HepG2 (cell line): ENCODE measurements at regions not wholly inside any gene's neighbourhood (a gene's known extent, or its start where the extent isn't known, plus 50 kb on each side); places are given as distances from the start of the nearest gene placed in this dataset.

Experiments
- ATAC-seq: fragments of 200-7000 bp; cut with Tn5 transposase; 3 replicates; pipeline ENCODE4 v1.9.1; 2020; ENCODE audit warnings: mild to moderate bottlenecking, moderate library complexity
- BruUV-seq: library from RNA; stranded (reverse); fragments of 400-500 nt; replicated peaks from 2 replicates; lab custom pipeline; 2021; lab: Mats Ljungman, UMichigan
- CTCF ChIA-PET: fragments of 300-600 bp; formaldehyde crosslinking; extraction: SDS; loops from one replicate; lab custom pipeline; 2021; ENCODE audit warnings: low total read pairs, inconsistent platforms, low intra/inter-chr PET ratio; lab: Yijun Ruan, JAX
- POLR2A ChIA-PET: fragments of 350-600 bp; sonication (Branson Sonifier 250); formaldehyde crosslinking; loops from one replicate; lab custom pipeline; 2020; ENCODE audit warnings: antibody characterized with exemption, inconsistent platforms; lab: Yijun Ruan, JAX
- DNase-seq: peaks from one replicate; pipeline ENCODE4 v3.0.0-alpha.2; 2015; ENCODE audit warnings: low spot score
- FAIRE-seq: peaks from 3 replicates; lab custom pipeline; 2011; peaks lifted over from hg19 to GRCh38; lab: Jason Lieb, UNC
- H2AFZ ChIP-seq: one replicate; pipeline ENCODE4 v1.6.1; 2011; ENCODE audit warnings: low read length, inconsistent platforms
- H3K27ac ChIP-seq: fragments of 300-600 bp; 3 replicates; pipeline ENCODE4 v1.8.0; 2011; ENCODE audit warnings: mixed run types, mild to moderate bottlenecking, mixed read lengths, low read length, inconsistent platforms; ENCODE audit not compliant: insufficient read depth; ENCODE audit errors: extremely low read length
- H3K27me3 ChIP-seq, 2 experiments: fragments of 200-600 bp in 1 of 2; 2 replicates in 1 of 2; 3 replicates in 1 of 2; pipeline versions ENCODE4 v1.6.0 to v1.8.0; 2011; ENCODE audit warnings: low read length in 2 of 2, mild to moderate bottlenecking in 2 of 2, moderate library complexity in 2 of 2, inconsistent platforms in 1 of 2; ENCODE audit not compliant: insufficient read depth in 2 of 2, control insufficient read depth in 1 of 2
- H3K36me3 ChIP-seq, 2 experiments: fragments of 200-600 bp in 1 of 2; replicated peaks in 1 of 2; 2 replicates in 1 of 2; 3 replicates in 1 of 2; pipeline versions ENCODE4 v1.5.1 to v1.8.0; 2011; ENCODE audit warnings: low read length in 2 of 2, inconsistent platforms in 1 of 2; ENCODE audit not compliant: insufficient read depth in 2 of 2, control insufficient read depth in 1 of 2
- H3K4me1 ChIP-seq: 2 replicates; pipeline ENCODE4 v1.5.1; 2012; ENCODE audit warnings: low read length, inconsistent platforms; ENCODE audit not compliant: insufficient read depth
- H3K4me2 ChIP-seq: 2 replicates; pipeline ENCODE4 v1.6.0; 2011; ENCODE audit warnings: low read depth, low read length, inconsistent platforms
- H3K4me3 ChIP-seq, 3 experiments: fragments of 200-600 bp in 1 of 3; sonication (generic), shearing (Covaris generic) in 1 of 3; replicated peaks in 1 of 3; 2 replicates each; pipeline ENCODE4 v1.5.1; 2011 to 2016; ENCODE audit warnings: low read length in 3 of 3, inconsistent platforms in 2 of 3, low read depth in 2 of 3, mild to moderate bottlenecking in 2 of 3, control low read depth in 1 of 3, mixed read lengths in 1 of 3; ENCODE audit not compliant: insufficient read depth in 1 of 3
- H3K79me2 ChIP-seq: one replicate; pipeline ENCODE4 v1.6.1; 2011; ENCODE audit warnings: low read length, inconsistent platforms; ENCODE audit not compliant: insufficient read depth
- H3K9ac ChIP-seq: 2 replicates; pipeline ENCODE4 v1.6.0; 2011; ENCODE audit warnings: mild to moderate bottlenecking, low read depth, low read length, inconsistent platforms; ENCODE audit not compliant: insufficient read depth
- H3K9me3 ChIP-seq: 2 replicates; pipeline ENCODE4 v1.5.1; 2012; ENCODE audit warnings: mild to moderate bottlenecking, low read length
- H4K20me1 ChIP-seq: 2 replicates; pipeline ENCODE4 v1.6.0; 2011; ENCODE audit warnings: inconsistent platforms, mild to moderate bottlenecking, low read length, moderate library complexity; ENCODE audit not compliant: insufficient read depth
- CENPT ChIP-seq: sonication (generic); formaldehyde crosslinking; IDR thresholded peaks from 2 replicates; pipeline ENCODE4 v1.8.0; 2022; ENCODE audit warnings: low read depth, mild to moderate bottlenecking, moderate library complexity, missing genetic modification reagents
- FOSL1 ChIP-seq: sonication (generic); formaldehyde crosslinking; IDR thresholded peaks from 2 replicates; pipeline ENCODE4 v1.9.0; 2021; ENCODE audit warnings: missing genetic modification reagents, borderline replicate concordance
- GATA4 ChIP-seq: sonication (generic); IDR thresholded peaks from 2 replicates; pipeline ENCODE4 v1.6.1; 2016; ENCODE audit warnings: antibody characterized with exemption, low read depth, borderline replicate concordance
- HNF4G ChIP-seq, 2 experiments: sonication (generic) in 1 of 2; formaldehyde crosslinking in 1 of 2; IDR thresholded peaks; 2 replicates each; pipeline versions ENCODE4 v1.4.0 to v1.6.1; 2011 to 2020; ENCODE audit warnings: borderline replicate concordance in 2 of 2, low read depth in 2 of 2, mild to moderate bottlenecking in 2 of 2, low read length in 1 of 2, missing genetic modification reagents in 1 of 2, moderate library complexity in 1 of 2
- HOXA3 ChIP-seq: sonication (generic); formaldehyde crosslinking; IDR thresholded peaks from 2 replicates; pipeline ENCODE4 v1.5.0; 2020; ENCODE audit warnings: missing genetic modification reagents
- REXO4 ChIP-seq: sonication (generic); formaldehyde crosslinking; IDR thresholded peaks from 2 replicates; pipeline ENCODE4 v1.8.0; 2022; ENCODE audit warnings: missing genetic modification reagents, mild to moderate bottlenecking, borderline replicate concordance
- STAT5B ChIP-seq: sonication (generic); formaldehyde crosslinking; IDR thresholded peaks from 2 replicates; pipeline ENCODE4 v1.4.0; 2020; ENCODE audit warnings: missing genetic modification reagents
- TSC22D2 ChIP-seq: sonication (generic); formaldehyde crosslinking; IDR thresholded peaks from 2 replicates; pipeline ENCODE4 v1.5.1; 2020; ENCODE audit warnings: missing genetic modification reagents, mild to moderate bottlenecking, borderline replicate concordance
- ZFX ChIP-seq: sonication (generic); formaldehyde crosslinking; IDR thresholded peaks from 2 replicates; pipeline ENCODE4 v1.4.0; 2020; ENCODE audit warnings: mild to moderate bottlenecking, low read depth, missing genetic modification reagents, moderate library complexity
- ZNF256 ChIP-seq: sonication (generic); formaldehyde crosslinking; conservative IDR thresholded peaks from 2 replicates; pipeline ENCODE4 v1.4.0; 2020; ENCODE audit warnings: missing genetic modification reagents
- ZNF329 ChIP-seq: sonication (generic); formaldehyde crosslinking; IDR thresholded peaks from 2 replicates; pipeline ENCODE4 v1.9.0; 2021; ENCODE audit warnings: low read depth, mild to moderate bottlenecking, missing genetic modification reagents
- ZNF350 ChIP-seq: sonication (generic); formaldehyde crosslinking; IDR thresholded peaks from 2 replicates; pipeline ENCODE4 v1.4.0; 2020; ENCODE audit warnings: mild to moderate bottlenecking, low read depth, missing genetic modification reagents, borderline replicate concordance
- ZNF605 ChIP-seq: sonication (generic); formaldehyde crosslinking; IDR thresholded peaks from 2 replicates; pipeline ENCODE4 v1.8.0; 2022; ENCODE audit warnings: mild to moderate bottlenecking, missing genetic modification reagents
- ZNF850 ChIP-seq: sonication (generic); formaldehyde crosslinking; conservative IDR thresholded peaks from 2 replicates; pipeline ENCODE4 v1.9.0; 2021; ENCODE audit warnings: mild to moderate bottlenecking, missing genetic modification reagents
- WGBS: methylation state at CpG from one replicate; pipeline ENCODE4 v1.1.6; 2017; ENCODE audit warnings: low lambda C conversion rate; 5-methylcytosine and 5-hydroxymethylcytosine counted together
- in situ Hi-C: cut with HindIII; loops from 2 replicates; pipeline ENCODE4 v1.10.0; 2017; ENCODE audit warnings: low pct_unique_long_range_greater_than_20kb; ENCODE audit not compliant: extremely low pct_ligation_motif_present
- intact Hi-C: fragments of 100-400 bp; cut with micrococcal nuclease; formaldehyde crosslinking; loops from one replicate; pipeline ENCODE4 v1.10.0; 2022; ENCODE audit not compliant: unreplicated experiment
- TF ChIP-seq, protein P1 (sequence below): sonication (generic); formaldehyde crosslinking; IDR thresholded peaks from 2 replicates; pipeline ENCODE4 v1.5.0; 2020; ENCODE audit warnings: mild to moderate bottlenecking, missing genetic modification reagents
- TF ChIP-seq, protein P2 (sequence below): sonication (generic); formaldehyde crosslinking; IDR thresholded peaks from 2 replicates; pipeline ENCODE4 v1.4.0; 2020; ENCODE audit warnings: low read depth, mild to moderate bottlenecking, missing genetic modification reagents
- TF ChIP-seq, protein P3 (sequence below): sonication (generic); formaldehyde crosslinking; IDR thresholded peaks from 2 replicates; pipeline ENCODE4 v1.4.0; 2020; ENCODE audit warnings: mild to moderate bottlenecking, missing genetic modification reagents

DNA sequence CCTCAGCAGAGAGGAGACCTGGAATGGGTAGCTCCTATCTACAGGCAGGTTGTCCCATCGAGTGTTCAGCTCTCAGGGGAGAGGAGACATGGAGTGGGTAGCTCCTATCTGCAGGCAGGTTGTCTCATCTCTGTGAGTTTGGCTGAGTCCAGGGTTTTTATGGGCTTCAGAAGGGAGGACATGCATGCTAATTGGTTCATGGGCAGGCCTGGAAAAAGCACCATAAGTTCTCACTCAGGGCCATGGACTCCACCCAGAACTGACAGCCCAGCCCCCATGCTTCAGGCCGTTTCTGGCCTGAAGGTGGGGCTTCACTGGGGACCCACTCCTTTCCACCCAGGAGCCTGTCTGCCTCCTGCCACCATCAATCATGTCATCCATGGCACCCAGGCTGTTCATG, 84.0 kb downstream of the CYB561 start:
- CTCF ChIA-PET: no interaction called here
- no peaks in the 10 kb centered on the region for H3K79me2 ChIP-seq
- no peaks in the 10 kb centered on the region for H3K9me3 ChIP-seq
- H4K20me1 ChIP-seq: no peaks in the 10 kb centered on the region
- no peak for TF ChIP-seq ZFX
- no peak for TF ChIP-seq CENPT (CRISPR knock-in tag)
- TF ChIP-seq HNF4G (IDR thresholded peaks at IDR 0.05; ENCODE audit: borderline replicate concordance, low read depth, low read length): no peak
- TF ChIP-seq HNF4G (CRISPR knock-in tag; IDR thresholded peaks at IDR 0.05; ENCODE audit: borderline replicate concordance, low read depth): no peak
- TF ChIP-seq, protein P1, sequence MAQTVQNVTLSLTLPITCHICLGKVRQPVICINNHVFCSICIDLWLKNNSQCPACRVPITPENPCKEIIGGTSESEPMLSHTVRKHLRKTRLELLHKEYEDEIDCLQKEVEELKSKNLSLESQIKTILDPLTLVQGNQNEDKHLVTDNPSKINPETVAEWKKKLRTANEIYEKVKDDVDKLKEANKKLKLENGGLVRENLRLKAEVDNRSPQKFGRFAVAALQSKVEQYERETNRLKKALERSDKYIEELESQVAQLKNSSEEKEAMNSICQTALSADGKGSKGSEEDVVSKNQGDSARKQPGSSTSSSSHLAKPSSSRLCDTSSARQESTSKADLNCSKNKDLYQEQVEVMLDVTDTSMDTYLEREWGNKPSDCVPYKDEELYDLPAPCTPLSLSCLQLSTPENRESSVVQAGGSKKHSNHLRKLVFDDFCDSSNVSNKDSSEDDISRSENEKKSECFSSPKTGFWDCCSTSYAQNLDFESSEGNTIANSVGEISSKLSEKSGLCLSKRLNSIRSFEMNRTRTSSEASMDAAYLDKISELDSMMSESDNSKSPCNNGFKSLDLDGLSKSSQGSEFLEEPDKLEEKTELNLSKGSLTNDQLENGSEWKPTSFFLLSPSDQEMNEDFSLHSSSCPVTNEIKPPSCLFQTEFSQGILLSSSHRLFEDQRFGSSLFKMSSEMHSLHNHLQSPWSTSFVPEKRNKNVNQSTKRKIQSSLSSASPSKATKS (CRISPR knock-in tag): no peak
- TF ChIP-seq FOSL1: no peak
- TF ChIP-seq HOXA3 (CRISPR knock-in tag): no peak
- TF ChIP-seq STAT5B (CRISPR knock-in tag): no peak
- no peak for TF ChIP-seq ZNF350
- no peak for TF ChIP-seq REXO4 (CRISPR knock-in tag)
- no peak for TF ChIP-seq ZNF256 (CRISPR knock-in tag)
- TF ChIP-seq, protein P2, sequence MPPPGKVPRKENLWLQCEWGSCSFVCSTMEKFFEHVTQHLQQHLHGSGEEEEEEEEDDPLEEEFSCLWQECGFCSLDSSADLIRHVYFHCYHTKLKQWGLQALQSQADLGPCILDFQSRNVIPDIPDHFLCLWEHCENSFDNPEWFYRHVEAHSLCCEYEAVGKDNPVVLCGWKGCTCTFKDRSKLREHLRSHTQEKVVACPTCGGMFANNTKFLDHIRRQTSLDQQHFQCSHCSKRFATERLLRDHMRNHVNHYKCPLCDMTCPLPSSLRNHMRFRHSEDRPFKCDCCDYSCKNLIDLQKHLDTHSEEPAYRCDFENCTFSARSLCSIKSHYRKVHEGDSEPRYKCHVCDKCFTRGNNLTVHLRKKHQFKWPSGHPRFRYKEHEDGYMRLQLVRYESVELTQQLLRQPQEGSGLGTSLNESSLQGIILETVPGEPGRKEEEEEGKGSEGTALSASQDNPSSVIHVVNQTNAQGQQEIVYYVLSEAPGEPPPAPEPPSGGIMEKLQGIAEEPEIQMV: no peak
- no peak for TF ChIP-seq ZNF329
- TF ChIP-seq ZNF605 (CRISPR knock-in tag): no peak
- no peak for TF ChIP-seq TSC22D2 (CRISPR knock-in tag)
- no peak for TF ChIP-seq ZNF850 (CRISPR knock-in tag)
- TF ChIP-seq, protein P3, sequence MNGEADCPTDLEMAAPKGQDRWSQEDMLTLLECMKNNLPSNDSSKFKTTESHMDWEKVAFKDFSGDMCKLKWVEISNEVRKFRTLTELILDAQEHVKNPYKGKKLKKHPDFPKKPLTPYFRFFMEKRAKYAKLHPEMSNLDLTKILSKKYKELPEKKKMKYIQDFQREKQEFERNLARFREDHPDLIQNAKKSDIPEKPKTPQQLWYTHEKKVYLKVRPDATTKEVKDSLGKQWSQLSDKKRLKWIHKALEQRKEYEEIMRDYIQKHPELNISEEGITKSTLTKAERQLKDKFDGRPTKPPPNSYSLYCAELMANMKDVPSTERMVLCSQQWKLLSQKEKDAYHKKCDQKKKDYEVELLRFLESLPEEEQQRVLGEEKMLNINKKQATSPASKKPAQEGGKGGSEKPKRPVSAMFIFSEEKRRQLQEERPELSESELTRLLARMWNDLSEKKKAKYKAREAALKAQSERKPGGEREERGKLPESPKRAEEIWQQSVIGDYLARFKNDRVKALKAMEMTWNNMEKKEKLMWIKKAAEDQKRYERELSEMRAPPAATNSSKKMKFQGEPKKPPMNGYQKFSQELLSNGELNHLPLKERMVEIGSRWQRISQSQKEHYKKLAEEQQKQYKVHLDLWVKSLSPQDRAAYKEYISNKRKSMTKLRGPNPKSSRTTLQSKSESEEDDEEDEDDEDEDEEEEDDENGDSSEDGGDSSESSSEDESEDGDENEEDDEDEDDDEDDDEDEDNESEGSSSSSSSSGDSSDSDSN (CRISPR knock-in tag): no peak
- no peak for TF ChIP-seq GATA4
- intact Hi-C loops (no loop called here), in situ Hi-C loops (no loop called here)
- BruUV-seq: no TSS peak
- ATAC-seq (no peak), FAIRE-seq (no peak), DNase-seq (no peak)
- no peak overlapping the region for H3K4me3 ChIP-seq
- H3K4me1 ChIP-seq: no peaks in the 10 kb centered on the region
- no peaks in the 10 kb centered on the region for H3K36me3 ChIP-seq
- no peak overlapping the region for H3K4me2 ChIP-seq
- POLR2A ChIA-PET: no interaction called here
- 0% methylated on average over 1 of the region's 2 CpGs for WGBS
- H2AFZ ChIP-seq: no peak overlapping the region
- H3K9ac ChIP-seq: no peak overlapping the region
- no peak overlapping the region for H3K27ac ChIP-seq
- peaks cover 0 to 41% of the 10 kb centered on the region in 2 experiments; a peak in 3 of 5 replicates for H3K27me3 ChIP-seq
